Calu3 (cell line): ENCODE measurements at regions not wholly inside any gene's neighbourhood (a gene's known extent, or its start where the extent isn't known, plus 50 kb on each side); places are given as distances from the start of the nearest gene placed in this dataset.

Experiments used
- BruUV-seq: library from RNA; stranded (reverse); fragments of 400-500 nt; replicated peaks from 2 replicates; lab custom pipeline; 2021; lab: Mats Ljungman, UMichigan
- CTCF ChIA-PET: fragments of 300-600 bp; sonication (Branson Sonifier 250); formaldehyde crosslinking; loops from one replicate; lab custom pipeline; 2022; ENCODE audit warnings: antibody characterized with exemption; lab: Charles Lee
- DNase-seq: peaks from one replicate; pipeline ENCODE4 v3.0.0; 2022
- H3K27ac Mint-ChIP-seq: one replicate; pipeline ENCODE4 v1.8.0; 2022; ENCODE audit warnings: mixed read lengths; ENCODE audit not compliant: unreplicated experiment
- H3K27me3 Mint-ChIP-seq: one replicate; pipeline ENCODE4 v1.8.0; 2022; ENCODE audit warnings: mixed read lengths; ENCODE audit not compliant: unreplicated experiment
- H3K36me3 Mint-ChIP-seq: one replicate; pipeline ENCODE4 v1.8.0; 2022; ENCODE audit warnings: mild to moderate bottlenecking, moderate library complexity, mixed read lengths; ENCODE audit not compliant: insufficient read depth, unreplicated experiment
- H3K4me1 Mint-ChIP-seq: one replicate; pipeline ENCODE4 v1.8.0; 2022; ENCODE audit warnings: mild to moderate bottlenecking, low read depth, mixed read lengths; ENCODE audit not compliant: unreplicated experiment
- H3K4me3 Mint-ChIP-seq: one replicate; pipeline ENCODE4 v1.8.0; 2022; ENCODE audit warnings: mild to moderate bottlenecking, low read depth, moderate library complexity, mixed read lengths; ENCODE audit not compliant: unreplicated experiment
- H3K9me3 Mint-ChIP-seq: one replicate; pipeline ENCODE4 v1.8.0; 2022; ENCODE audit warnings: low read depth, mixed read lengths; ENCODE audit not compliant: unreplicated experiment
- intact Hi-C: fragments of 100-400 bp; cut with micrococcal nuclease; formaldehyde crosslinking; loops from one replicate; pipeline ENCODE4 v1.10.0; 2022; ENCODE audit not compliant: unreplicated experiment
- TF ChIP-seq, protein P1 (sequence below): fragments of 200-600 bp; IDR thresholded peaks from one replicate; pipeline ENCODE4 v1.8.0; 2022; ENCODE audit warnings: antibody characterized with exemption; ENCODE audit not compliant: unreplicated experiment

DNA sequence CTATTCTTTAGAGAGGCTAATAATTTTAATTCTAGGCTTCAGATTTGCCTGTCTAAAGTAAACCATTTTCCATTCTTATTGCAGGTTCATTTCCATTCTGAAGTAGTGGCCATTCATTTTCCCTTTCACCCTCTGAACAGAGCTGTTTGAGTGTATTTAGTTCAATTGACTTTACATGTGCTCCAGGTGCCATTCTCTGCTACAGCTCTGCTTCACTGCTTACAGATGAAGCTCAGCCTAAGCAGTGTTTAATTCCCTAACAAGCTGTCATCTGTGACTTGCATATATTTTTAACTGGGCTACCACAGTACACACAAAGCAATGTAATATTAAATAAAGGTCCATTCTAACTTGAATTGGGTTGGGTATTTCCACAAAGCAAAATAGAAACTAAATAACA is 1031.6 kb downstream of the KCNT2 start:
- no peak overlapping the region for H3K27ac Mint-ChIP-seq
- CTCF ChIA-PET = no interaction called here
- no peak for DNase-seq
- BruUV-seq = no TSS peak
- H3K36me3 Mint-ChIP-seq = no peaks in the 10 kb centered on the region
- H3K27me3 Mint-ChIP-seq = no peaks in the 10 kb centered on the region
- H3K4me3 Mint-ChIP-seq = no peak overlapping the region
- H3K4me1 Mint-ChIP-seq = no peaks in the 10 kb centered on the region
- TF ChIP-seq, protein P1, sequence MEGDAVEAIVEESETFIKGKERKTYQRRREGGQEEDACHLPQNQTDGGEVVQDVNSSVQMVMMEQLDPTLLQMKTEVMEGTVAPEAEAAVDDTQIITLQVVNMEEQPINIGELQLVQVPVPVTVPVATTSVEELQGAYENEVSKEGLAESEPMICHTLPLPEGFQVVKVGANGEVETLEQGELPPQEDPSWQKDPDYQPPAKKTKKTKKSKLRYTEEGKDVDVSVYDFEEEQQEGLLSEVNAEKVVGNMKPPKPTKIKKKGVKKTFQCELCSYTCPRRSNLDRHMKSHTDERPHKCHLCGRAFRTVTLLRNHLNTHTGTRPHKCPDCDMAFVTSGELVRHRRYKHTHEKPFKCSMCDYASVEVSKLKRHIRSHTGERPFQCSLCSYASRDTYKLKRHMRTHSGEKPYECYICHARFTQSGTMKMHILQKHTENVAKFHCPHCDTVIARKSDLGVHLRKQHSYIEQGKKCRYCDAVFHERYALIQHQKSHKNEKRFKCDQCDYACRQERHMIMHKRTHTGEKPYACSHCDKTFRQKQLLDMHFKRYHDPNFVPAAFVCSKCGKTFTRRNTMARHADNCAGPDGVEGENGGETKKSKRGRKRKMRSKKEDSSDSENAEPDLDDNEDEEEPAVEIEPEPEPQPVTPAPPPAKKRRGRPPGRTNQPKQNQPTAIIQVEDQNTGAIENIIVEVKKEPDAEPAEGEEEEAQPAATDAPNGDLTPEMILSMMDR = no peak
- intact Hi-C loops = no loop called here
- no peaks in the 10 kb centered on the region for H3K9me3 Mint-ChIP-seq

DNA sequence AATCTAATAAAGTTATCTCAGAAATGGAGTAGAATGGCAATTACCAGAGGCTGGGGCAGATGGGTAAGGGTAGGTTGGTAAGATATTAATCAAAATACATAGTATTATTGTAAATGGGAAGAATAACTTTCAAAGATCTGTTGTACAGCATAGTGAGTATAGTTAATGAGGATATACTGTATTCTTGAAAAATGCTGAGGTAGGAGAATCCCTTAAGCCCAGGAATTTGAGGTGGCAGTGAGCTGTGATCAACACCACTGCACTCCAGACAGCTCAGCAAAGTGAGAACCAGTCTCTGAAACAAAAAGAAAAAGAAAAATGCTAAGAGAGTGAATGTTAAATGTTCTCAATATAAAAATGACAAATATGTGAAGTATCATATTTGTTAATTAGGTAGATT is 1033.7 kb downstream of the KCNT2 start:
- H3K4me3 Mint-ChIP-seq = no peak overlapping the region
- no peaks in the 10 kb centered on the region for H3K27me3 Mint-ChIP-seq
- intact Hi-C loops = no loop called here
- H3K9me3 Mint-ChIP-seq = no peaks in the 10 kb centered on the region
- H3K36me3 Mint-ChIP-seq = no peaks in the 10 kb centered on the region
- no TSS peak for BruUV-seq
- no peak overlapping the region for H3K27ac Mint-ChIP-seq
- CTCF ChIA-PET = no interaction called here
- H3K4me1 Mint-ChIP-seq = no peaks in the 10 kb centered on the region
- no peak for DNase-seq
- TF ChIP-seq, protein P1 = no peak

DNA sequence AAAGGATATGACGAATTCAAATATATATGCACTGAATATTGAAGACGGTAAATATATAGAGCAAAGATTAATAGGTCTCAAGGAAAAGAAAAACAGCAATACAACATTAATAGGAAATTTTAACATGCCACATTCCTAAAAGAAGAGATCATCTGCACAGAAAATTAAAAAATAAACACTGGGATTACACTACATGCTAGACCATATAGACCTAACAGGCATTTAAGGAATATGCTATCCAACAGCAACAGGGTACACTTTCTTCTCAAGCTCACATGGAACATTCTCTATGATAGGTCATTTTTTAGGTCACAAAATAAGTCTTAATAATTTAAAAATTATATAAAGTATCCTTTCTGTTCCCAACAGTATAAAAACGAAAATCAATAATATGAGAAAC is 1038.3 kb downstream of the KCNT2 start:
- no peak for DNase-seq
- intact Hi-C loops = no loop called here
- H3K36me3 Mint-ChIP-seq = no peaks in the 10 kb centered on the region
- peaks cover 2% of the 10 kb centered on the region for H3K9me3 Mint-ChIP-seq
- BruUV-seq = no TSS peak
- CTCF ChIA-PET = no interaction called here
- H3K4me3 Mint-ChIP-seq = no peak overlapping the region
- no peaks in the 10 kb centered on the region for H3K27me3 Mint-ChIP-seq
- TF ChIP-seq, protein P1 = no peak
- no peaks in the 10 kb centered on the region for H3K4me1 Mint-ChIP-seq
- no peak overlapping the region for H3K27ac Mint-ChIP-seq

DNA sequence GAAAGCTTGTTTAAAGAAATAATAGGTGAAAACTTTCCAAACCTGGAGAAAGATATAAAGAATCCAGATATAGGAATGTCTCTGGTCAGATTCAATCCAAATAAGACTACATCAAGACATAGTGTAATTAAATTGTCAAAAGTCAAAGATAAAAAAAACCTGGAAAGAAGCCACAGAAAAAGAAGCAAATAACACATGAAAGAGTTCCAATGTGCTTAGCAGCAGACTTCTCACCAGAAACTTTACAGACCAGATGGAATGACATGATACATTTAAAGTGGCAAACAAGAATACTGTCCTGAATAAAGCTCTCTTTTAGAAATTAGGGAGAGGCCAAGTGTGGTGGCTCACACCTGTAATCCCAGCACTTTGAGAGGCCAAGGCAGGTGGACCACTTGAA is 1039.9 kb downstream of the KCNT2 start:
- no TSS peak for BruUV-seq
- Mint-ChIP-seq H3K27me3 (no peaks in the 10 kb centered on the region), H3K27ac (no peak overlapping the region), H3K4me3 (no peak overlapping the region), H3K9me3 (peaks cover 2% of the 10 kb centered on the region), H3K36me3 (no peaks in the 10 kb centered on the region), H3K4me1 (no peaks in the 10 kb centered on the region)
- CTCF ChIA-PET = no interaction called here
- no peak for DNase-seq
- TF ChIP-seq, protein P1 = no peak
- intact Hi-C loops = no loop called here
